ENCODE measurements at regions not wholly inside any gene's neighbourhood (a gene's known extent, or its start where the extent isn't known, plus 50 kb on each side); places are given as distances from the start of the nearest gene placed in this dataset.

GRCh38 chr4:37528166-37528885 lies 157.8 kb downstream of the RELL1 start:
- TF ChIP-seq, protein P1, sequence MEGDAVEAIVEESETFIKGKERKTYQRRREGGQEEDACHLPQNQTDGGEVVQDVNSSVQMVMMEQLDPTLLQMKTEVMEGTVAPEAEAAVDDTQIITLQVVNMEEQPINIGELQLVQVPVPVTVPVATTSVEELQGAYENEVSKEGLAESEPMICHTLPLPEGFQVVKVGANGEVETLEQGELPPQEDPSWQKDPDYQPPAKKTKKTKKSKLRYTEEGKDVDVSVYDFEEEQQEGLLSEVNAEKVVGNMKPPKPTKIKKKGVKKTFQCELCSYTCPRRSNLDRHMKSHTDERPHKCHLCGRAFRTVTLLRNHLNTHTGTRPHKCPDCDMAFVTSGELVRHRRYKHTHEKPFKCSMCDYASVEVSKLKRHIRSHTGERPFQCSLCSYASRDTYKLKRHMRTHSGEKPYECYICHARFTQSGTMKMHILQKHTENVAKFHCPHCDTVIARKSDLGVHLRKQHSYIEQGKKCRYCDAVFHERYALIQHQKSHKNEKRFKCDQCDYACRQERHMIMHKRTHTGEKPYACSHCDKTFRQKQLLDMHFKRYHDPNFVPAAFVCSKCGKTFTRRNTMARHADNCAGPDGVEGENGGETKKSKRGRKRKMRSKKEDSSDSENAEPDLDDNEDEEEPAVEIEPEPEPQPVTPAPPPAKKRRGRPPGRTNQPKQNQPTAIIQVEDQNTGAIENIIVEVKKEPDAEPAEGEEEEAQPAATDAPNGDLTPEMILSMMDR (IDR thresholded peaks at IDR 0.05; ENCODE audit: insufficient read depth, low read depth, low read length) = no peak
- peak; percentile 6 for DNase-seq (ENCODE audit: low read depth)
- no peak overlapping the region for H3K4me3 ChIP-seq (ENCODE audit: low read depth, low read length)

- no peak for DNase-seq (ENCODE audit: low read depth)
- TF ChIP-seq, protein P1 (IDR thresholded peaks at IDR 0.05; ENCODE audit: insufficient read depth, low read depth, low read length) = no peak
- H3K4me3 ChIP-seq (ENCODE audit: low read depth, low read length) = no peak overlapping the region
Observed at GRCh38 chr4:37524267-37524666, 161.9 kb downstream of the RELL1 start.

- TF ChIP-seq, protein P1 (IDR thresholded peaks at IDR 0.05; ENCODE audit: insufficient read depth, low read depth, low read length) = no peak
- no peak for DNase-seq (ENCODE audit: low read depth)
- no peak overlapping the region for H3K4me3 ChIP-seq (ENCODE audit: low read depth, low read length)
Observed at GRCh38 chr4:37522996-37523395, 163.2 kb downstream of the RELL1 start.

- TF ChIP-seq, protein P1 (IDR thresholded peaks at IDR 0.05; ENCODE audit: insufficient read depth, low read depth, low read length) = no peak
- no peak overlapping the region for H3K4me3 ChIP-seq (ENCODE audit: low read depth, low read length)
- DNase-seq (ENCODE audit: low read depth) = no peak
Observed at GRCh38 chr4:37517326-37517725, 168.8 kb downstream of the RELL1 start.

- DNase-seq (ENCODE audit: low read depth) = peak; percentile 18
- TF ChIP-seq, protein P1 (IDR thresholded peaks at IDR 0.05; ENCODE audit: insufficient read depth, low read depth, low read length) = no peak
- H3K4me3 ChIP-seq (ENCODE audit: low read depth, low read length) = no peak overlapping the region
Observed at GRCh38 chr4:37516057-37516775, 170.0 kb downstream of the RELL1 start.

GRCh38 chr4:37510626-37511025 lies 175.6 kb downstream of the RELL1 start:
- no peak overlapping the region for H3K4me3 ChIP-seq (ENCODE audit: low read depth, low read length)
- TF ChIP-seq, protein P1 (IDR thresholded peaks at IDR 0.05; ENCODE audit: insufficient read depth, low read depth, low read length) = no peak
- DNase-seq (ENCODE audit: low read depth) = no peak

Data from fibroblast of villous mesenchyme (primary cell).